Middle frontal gyrus (tissue), 1 donor: ENCODE measurements at regions not wholly inside any gene's neighbourhood (a gene's known extent, or its start where the extent isn't known, plus 50 kb on each side); places are given as distances from the start of the nearest gene placed in this dataset.
"Not testable (repeated sequence)": the region's sequence is repeated elsewhere in the genome, so short reads cannot be mapped to it uniquely, and the experiment has no call there.

Experiments
- DNase-seq: peaks from one replicate; pipeline ENCODE4 v3.0.0-alpha.2; 2015; ENCODE audit warnings: low spot score; ENCODE audit errors: extremely low spot score

DNA sequence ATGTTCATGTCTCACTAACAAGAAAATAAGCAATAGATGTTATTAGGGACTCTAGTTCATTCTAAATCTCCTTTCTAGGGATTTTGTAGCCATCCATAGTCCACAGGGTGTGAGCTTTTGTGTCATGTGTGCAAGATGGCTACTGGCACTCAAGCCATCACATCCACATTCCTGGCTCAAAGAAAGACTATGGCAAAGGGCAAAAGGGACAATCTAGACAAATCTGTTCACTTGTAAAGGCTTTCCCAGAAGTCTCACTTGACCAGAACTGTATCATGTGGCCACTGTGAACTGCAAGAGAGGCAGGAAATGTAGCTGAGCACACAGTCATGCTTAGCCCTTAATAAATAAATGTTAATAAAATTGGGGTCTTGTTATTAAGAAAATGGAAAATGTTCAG lies 212.6 kb upstream of the EXOC2 start:
- DNase-seq = no peak

- DNase-seq = no peak
Measured at GRCh38 chr6:904994-905393, 212.1 kb upstream of the EXOC2 start.

- no peak for DNase-seq
Measured at GRCh38 chr6:903761-904160, 210.8 kb upstream of the EXOC2 start.

DNA sequence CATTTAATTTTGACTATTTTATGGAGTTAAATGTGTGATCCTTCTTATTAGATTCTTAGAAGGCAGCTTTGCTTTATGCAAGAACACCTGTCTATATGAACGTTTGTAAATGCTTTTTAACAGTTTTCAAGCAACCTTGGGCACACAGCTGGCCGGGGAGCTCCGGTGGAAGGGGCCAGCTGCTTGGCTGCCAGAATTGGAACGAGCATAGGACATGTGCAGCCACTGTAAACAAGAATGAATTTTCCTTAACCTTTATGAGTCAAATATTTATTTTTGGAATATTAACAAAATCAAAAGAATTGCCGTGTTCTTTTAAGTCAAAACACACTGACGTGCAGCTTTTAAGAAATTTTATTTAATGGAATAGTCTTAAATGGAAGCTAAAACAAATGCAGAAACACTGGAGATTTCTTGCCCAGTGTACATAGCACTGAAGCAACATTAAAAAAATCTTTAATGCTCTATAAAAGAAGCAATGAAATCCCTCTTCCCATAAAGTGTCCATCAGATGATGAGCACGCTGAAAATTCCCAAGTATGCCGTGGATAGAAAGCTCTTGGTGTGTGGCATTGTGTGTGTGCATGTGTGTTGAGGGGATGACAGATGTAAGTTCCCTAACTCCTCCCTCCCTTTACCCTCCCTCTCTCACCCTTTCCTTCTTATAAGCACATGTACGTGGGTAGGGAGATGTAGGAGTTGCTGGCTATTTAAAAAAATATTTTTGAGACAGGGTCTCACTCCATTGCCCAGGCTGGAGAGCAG lies 208.9 kb upstream of the EXOC2 start:
- DNase-seq = no peak

GRCh38 chr6:900716-901605 lies 208.0 kb upstream of the EXOC2 start:
- no peak for DNase-seq

GRCh38 chr6:897528-898207 lies 204.7 kb upstream of the EXOC2 start:
- DNase-seq = no peak

DNA sequence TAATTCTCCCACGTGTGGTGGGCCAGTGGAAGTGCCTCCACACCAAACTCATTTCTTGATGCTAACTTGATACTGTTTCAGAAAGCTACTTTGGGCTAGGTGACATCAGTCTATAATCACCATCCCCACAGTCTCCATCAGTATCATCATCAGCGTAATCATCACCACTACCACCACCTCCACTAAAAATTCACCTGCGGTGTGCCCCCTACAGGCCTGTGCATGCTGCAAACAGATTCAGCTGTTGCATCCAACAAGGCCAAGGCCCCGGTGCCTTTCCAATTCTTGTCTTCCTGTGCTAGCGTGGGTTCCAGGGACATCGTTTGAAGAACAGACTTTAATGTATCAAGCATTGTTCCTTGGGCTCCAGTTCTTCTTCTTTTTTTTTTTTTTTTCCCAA lies 201.3 kb upstream of the EXOC2 start:
- DNase-seq = no peak

DNA sequence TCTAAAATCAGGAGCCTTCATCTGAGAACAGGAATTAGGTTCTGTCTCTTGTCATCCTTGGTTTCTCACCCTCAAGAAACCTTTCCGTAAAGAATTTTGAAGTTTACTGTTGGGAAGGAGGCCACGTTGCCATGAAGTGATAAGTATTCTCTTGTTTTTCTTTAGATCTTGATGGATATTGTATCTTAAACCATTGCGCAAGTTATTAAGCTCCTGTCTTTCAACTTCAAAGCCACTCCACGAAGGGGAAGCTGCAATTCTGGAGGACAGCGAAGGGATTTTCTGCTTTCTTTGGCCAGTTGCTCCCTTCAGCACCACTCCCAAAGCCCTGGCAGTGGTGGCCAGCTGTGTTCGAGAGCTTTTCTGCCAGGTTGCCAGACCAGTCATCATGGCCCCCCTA lies 198.1 kb upstream of the EXOC2 start:
- no peak for DNase-seq

GRCh38 chr6:890201-890600 lies 197.3 kb upstream of the EXOC2 start:
- no peak for DNase-seq

GRCh38 chr6:887583-888235 lies 194.8 kb upstream of the EXOC2 start:
- DNase-seq = no peak

DNA sequence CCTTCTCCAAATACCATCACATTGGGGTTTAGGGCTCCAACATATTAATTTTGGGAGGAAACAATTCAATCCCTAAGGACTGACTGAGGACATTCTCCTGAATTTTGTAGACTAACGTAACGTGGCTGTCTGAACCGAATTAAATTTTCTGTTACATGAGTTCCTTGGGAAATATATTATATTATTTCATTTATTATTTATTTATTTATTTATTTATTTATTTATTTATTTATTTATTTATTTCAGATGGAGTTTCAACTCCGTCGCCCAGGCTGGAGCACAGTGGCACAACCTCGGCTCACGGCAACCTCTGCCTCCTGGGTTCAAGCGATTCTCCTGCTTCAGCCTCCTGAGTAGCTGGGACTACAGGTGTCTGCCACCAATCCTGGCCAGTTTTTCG lies 193.2 kb upstream of the EXOC2 start:
- not testable (repeated sequence) for DNase-seq

GRCh38 chr6:885051-885590 lies 192.2 kb upstream of the EXOC2 start:
- DNase-seq = no peak

DNA sequence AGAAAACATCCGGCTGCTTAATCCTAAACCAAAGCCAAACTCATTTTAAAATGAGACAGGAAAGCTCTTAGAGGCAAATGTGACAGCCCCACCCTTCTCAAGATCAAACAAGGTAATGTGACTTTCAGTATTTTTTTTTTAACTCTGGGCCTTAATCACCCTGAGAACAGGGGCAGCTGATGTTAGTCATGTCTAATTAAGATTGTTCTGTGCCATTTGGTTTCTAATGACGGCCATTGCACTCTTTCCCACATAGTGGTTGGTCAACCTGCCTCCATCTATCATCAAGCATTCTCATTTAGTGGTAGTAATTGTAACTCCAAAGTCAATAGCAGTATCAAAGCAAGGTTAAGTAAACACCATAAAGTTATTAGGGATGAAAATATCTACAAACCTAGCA lies 191.6 kb upstream of the EXOC2 start:
- DNase-seq = no peak

- no peak for DNase-seq
Measured at GRCh38 chr6:882084-882598, 189.2 kb upstream of the EXOC2 start.

DNA sequence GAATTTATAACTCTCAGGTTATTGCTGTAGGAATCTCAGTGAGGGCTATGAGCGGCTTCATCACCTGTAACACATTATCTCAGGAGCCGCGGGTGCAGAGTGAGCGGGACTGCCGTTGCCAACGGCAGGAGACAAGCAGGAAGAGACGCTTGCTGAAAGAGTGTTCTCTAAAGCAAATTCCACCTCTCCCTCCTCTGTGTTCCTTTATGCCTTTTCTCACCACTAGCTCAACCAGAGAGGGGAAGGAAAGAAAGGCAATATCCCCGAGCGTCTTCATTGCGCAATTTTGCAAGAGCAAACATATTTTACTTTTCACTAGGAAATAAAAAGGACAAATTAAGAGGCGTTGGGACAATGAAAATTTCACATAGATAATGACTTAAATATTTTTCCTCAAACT lies 185.2 kb upstream of the EXOC2 start:
- DNase-seq = no peak

- DNase-seq = no peak
Measured at GRCh38 chr6:875012-875411, 182.1 kb upstream of the EXOC2 start.

DNA sequence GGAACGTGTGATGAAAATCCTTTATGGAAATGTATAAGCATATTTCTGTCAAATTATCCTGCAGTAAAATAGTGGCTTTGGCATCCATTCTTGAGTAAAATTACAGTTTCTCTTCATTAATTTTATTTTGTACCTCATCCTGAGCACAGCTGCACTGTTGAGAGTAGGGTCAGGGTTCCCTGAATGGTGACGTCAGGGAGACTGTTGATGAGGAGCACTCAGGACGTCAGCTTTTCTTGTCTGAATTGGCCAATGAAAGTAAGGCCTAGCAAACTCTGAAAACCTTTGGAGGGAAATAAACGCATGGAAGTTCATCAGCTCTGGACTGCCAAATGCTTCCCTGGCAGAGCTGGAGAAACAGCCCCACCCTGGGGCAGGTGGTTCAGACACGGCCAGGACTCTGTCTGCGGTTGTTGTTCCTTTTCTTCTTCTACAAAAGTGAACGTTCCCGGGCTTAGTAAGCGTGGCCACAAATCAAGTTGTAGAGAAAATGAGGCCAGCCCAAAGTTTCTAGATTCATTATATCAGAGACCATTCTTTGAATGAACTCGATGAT lies 179.7 kb upstream of the EXOC2 start:
- DNase-seq = no peak

- no peak for DNase-seq
Measured at GRCh38 chr6:871503-871902, 178.6 kb upstream of the EXOC2 start.

GRCh38 chr6:870096-870495 lies 177.2 kb upstream of the EXOC2 start:
- no peak for DNase-seq

GRCh38 chr6:868201-868600 lies 175.3 kb upstream of the EXOC2 start:
- no peak for DNase-seq

DNA sequence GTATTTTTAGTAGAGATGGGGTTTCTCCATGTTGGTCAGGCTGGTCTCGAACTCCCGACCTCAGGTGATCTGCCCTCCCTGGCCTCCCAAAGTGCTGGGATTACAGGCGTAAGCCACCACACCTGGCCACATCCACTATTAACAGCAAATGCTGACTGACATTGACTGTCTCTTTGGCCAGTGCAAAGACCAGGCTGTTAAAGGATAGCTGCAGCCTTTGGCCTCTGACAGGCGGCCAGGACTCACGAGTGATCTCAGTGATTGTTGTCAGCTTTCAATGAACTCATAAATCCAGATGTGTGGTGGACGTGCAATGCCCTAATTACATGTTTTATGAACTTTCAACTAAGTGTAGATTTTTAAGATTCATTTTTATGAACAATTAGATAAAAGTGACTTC lies 174.4 kb upstream of the EXOC2 start:
- no peak for DNase-seq
